SK-N-MC (cell line): ENCODE measurements at regions not wholly inside any gene's neighbourhood (a gene's known extent, or its start where the extent isn't known, plus 50 kb on each side); places are given as distances from the start of the nearest gene placed in this dataset.

Source experiments
- EZH2 ChIP-seq: fragments of 200-600 bp; sonication (generic); IDR thresholded peaks from one replicate; pipeline ENCODE4 v1.6.1; 2017; ENCODE audit warnings: antibody characterized with exemption
- FOXP2 ChIP-seq: optimal IDR thresholded peaks from 2 replicates; pipeline ENCODE3; 2011; ENCODE audit warnings: mild to moderate bottlenecking, moderate library complexity; ENCODE audit not compliant: insufficient read depth; ENCODE audit errors: extremely low read length, control extremely low read depth
- POLR2AphosphoS5 ChIP-seq: IDR thresholded peaks from 2 replicates; pipeline ENCODE4 v1.6.1; 2012; ENCODE audit warnings: mild to moderate bottlenecking, low read depth, low read length, borderline replicate concordance

- TF ChIP-seq EZH2 (no peak), POLR2AphosphoS5 (peak; percentile 31; the same call in 1 of the 2 replicates), FOXP2 (no peak)
Observed at GRCh38 chr10:2925631-2926030, 141.7 kb upstream of the PFKP start.
